Tibial nerve (tissue), 4 donors: ENCODE measurements at regions not wholly inside any gene's neighbourhood (a gene's known extent, or its start where the extent isn't known, plus 50 kb on each side); places are given as distances from the start of the nearest gene placed in this dataset.

Experiments used
- EP300 ChIP-seq, 2 donors: sonication (generic); formaldehyde crosslinking; IDR thresholded peaks; one replicate each; pipeline ENCODE4 v1.6.1; 2017; ENCODE audit warnings: antibody characterized with exemption in 2 of 2, mild to moderate bottlenecking in 1 of 2
- POLR2A ChIP-seq, 2 donors: fragments of 450-650 bp; IDR thresholded peaks; one replicate each; pipeline ENCODE4 v1.6.1; 2017; ENCODE audit warnings: antibody characterized with exemption in 2 of 2, mild to moderate bottlenecking in 2 of 2, moderate library complexity in 2 of 2
- TF ChIP-seq, protein P1 (sequence below), 5 experiments: fragments of 200-600 bp in 3 of 5; fragments of 450-650 bp in 2 of 5; sonication (generic) in 3 of 5; IDR thresholded peaks; one replicate each; pipeline ENCODE4 v1.5.1; 2016 to 2019; ENCODE audit warnings: antibody characterized with exemption in 5 of 5, mild to moderate bottlenecking in 3 of 5, moderate library complexity in 2 of 5

- TF ChIP-seq, protein P1, sequence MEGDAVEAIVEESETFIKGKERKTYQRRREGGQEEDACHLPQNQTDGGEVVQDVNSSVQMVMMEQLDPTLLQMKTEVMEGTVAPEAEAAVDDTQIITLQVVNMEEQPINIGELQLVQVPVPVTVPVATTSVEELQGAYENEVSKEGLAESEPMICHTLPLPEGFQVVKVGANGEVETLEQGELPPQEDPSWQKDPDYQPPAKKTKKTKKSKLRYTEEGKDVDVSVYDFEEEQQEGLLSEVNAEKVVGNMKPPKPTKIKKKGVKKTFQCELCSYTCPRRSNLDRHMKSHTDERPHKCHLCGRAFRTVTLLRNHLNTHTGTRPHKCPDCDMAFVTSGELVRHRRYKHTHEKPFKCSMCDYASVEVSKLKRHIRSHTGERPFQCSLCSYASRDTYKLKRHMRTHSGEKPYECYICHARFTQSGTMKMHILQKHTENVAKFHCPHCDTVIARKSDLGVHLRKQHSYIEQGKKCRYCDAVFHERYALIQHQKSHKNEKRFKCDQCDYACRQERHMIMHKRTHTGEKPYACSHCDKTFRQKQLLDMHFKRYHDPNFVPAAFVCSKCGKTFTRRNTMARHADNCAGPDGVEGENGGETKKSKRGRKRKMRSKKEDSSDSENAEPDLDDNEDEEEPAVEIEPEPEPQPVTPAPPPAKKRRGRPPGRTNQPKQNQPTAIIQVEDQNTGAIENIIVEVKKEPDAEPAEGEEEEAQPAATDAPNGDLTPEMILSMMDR (IDR thresholded peaks at IDR 0.05): no peak
- TF ChIP-seq POLR2A (IDR thresholded peaks at IDR 0.05) (no peak), EP300 (IDR thresholded peaks at IDR 0.05) (no peak)
Measured at GRCh38 chr10:33917069-33917780, 582.8 kb upstream of the NRP1 start.
